Neuron (in vitro differentiated cells): ENCODE measurements at regions not wholly inside any gene's neighbourhood (a gene's known extent, or its start where the extent isn't known, plus 50 kb on each side); places are given as distances from the start of the nearest gene placed in this dataset.
"Not testable (repeated sequence)": the region's sequence is repeated elsewhere in the genome, so short reads cannot be mapped to it uniquely, and the experiment has no call there.

Source experiments
- H2AFZ ChIP-seq: one replicate; pipeline ENCODE4 v1.6.1; 2013; ENCODE audit warnings: low read depth, mild to moderate bottlenecking, inconsistent platforms, low read length, moderate library complexity
- H3K27me3 ChIP-seq: one replicate; pipeline ENCODE4 v1.6.1; 2013; ENCODE audit warnings: low read length; ENCODE audit not compliant: insufficient read depth
- H3K36me3 ChIP-seq: one replicate; pipeline ENCODE4 v1.6.1; 2013; ENCODE audit warnings: low read length; ENCODE audit not compliant: insufficient read depth
- H3K4me1 ChIP-seq: one replicate; pipeline ENCODE4 v1.6.1; 2013; ENCODE audit warnings: low read length; ENCODE audit not compliant: insufficient read depth
- H3K4me3 ChIP-seq: 2 replicates; pipeline ENCODE4 v1.5.1; 2013; ENCODE audit warnings: mild to moderate bottlenecking, low read length, moderate library complexity
- H3K9me3 ChIP-seq: one replicate; pipeline ENCODE4 v1.6.1; 2013; ENCODE audit warnings: low read length

DNA sequence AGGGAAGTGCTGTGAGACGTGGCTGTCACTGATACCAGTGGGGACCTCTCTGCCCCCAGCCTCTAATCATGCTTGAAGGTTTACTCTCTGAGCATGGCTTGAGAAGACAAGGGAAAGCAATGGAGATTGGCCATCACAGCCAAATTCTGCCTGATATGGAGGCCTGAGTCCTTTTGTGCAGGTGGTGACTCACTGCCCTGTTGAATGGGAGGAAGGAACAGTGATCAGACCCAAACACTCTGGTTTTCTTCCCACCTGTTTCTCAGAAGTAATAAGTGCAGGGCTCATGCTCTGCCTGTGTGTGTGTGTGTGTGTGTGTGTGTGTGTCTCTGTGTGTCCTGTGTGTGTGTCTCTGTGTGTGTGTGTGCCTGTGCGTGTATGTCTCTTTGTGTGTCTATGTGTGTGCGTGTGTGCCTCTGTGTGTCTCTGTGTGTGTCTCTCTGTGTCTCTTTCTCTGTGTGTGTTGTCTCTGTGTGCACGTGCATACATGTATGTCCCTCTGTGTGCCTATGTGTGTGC lies 240.6 kb upstream of the PLGLB1 start:
- H3K4me3 ChIP-seq, H3K36me3 ChIP-seq, H3K4me1 ChIP-seq, H3K9me3 ChIP-seq, H3K27me3 ChIP-seq, H2AFZ ChIP-seq: not testable (repeated sequence)

DNA sequence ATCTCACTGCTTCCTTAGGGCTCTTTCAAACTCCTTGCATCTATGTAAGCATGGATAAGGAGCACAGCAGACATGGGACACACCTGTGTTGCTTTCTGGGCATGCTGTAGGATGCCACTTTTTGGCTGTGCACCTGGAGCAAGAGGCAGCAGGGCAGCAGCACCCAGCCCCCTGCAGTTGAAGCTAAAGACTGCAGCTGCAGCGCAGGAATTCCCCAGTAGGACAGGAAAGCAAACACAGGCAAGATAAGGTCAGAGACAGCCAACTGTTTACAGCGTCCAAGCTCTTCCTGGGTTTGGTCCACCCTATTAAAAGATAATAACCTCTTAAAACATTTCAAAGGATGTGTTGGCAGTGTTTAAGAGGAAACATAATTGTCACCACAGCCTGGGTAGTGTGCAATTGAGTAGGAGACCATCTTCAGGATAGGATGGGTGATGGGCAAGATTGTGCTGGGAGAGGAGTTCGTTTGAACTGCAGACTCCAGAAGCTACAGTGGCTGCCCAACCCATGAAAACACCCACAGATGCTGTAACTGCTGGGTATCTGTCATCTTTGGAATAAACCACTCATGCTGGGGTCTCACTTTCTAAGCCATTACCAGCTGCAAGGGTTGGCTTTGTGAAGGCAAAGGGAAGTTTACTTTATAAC lies 242.3 kb upstream of the PLGLB1 start:
- H2AFZ ChIP-seq, result not testable (repeated sequence)

DNA sequence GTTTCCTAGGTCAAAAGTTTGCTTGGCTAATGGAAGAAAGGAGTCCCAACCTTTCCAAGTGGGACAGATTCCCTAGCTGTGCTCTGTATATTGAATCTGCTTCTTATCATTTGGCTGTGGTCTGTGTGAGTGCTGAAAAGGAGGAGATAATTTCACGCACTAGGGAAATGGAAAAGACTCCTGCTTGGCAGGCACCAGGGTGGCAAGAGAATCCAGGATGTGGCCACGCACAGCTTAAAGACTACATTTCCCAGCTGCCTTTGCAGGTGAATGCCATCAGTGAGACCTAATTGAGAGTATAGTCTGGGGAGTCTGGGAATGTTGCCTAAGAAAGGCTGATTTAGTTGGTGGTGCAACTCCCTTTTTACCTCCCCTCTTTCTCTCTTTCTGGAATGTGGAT lies 253.5 kb upstream of the PLGLB1 start:
- H3K9me3 ChIP-seq, H3K4me1 ChIP-seq, H3K27me3 ChIP-seq, H3K4me3 ChIP-seq, H2AFZ ChIP-seq, H3K36me3 ChIP-seq: not testable (repeated sequence)

More for the DNA sequence above, 242.3 kb upstream of the PLGLB1 start:
- not testable (repeated sequence) for H3K4me3 ChIP-seq, H3K36me3 ChIP-seq, H3K4me1 ChIP-seq, H3K27me3 ChIP-seq, H3K9me3 ChIP-seq

DNA sequence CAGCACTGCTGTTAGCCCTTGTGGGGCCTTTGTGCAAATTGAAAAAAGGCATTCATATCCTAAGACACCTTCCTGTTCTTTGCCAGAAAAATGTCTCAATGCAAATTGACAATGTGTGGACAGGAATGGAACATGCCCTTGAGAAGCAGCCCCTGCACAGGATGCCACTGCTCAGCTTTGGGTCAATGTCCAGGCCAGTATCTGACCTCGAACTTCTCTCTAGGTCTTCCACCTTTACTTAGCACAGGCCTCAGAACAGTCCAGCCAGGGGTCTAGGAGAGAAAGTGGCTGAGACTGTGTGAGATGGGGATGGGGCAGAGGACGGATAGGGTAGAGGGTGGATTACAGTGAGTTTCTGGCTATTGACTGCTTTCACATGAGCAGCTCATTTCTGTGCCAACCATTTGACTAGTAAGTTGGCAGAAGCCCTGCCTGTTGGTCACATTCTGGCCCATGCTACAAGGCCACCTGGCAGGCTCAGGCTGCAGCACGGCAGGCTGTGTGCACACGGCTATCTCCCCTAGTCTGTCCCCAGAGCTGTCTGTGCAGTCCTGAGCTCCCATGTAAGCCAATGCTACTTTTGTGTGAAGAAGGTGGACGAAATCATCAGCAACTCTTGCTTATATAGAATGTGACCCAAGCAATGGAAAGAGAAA lies 254.5 kb upstream of the PLGLB1 start:
- not testable (repeated sequence) for H3K4me3 ChIP-seq, H3K4me1 ChIP-seq, H2AFZ ChIP-seq, H3K27me3 ChIP-seq, H3K9me3 ChIP-seq, H3K36me3 ChIP-seq

DNA sequence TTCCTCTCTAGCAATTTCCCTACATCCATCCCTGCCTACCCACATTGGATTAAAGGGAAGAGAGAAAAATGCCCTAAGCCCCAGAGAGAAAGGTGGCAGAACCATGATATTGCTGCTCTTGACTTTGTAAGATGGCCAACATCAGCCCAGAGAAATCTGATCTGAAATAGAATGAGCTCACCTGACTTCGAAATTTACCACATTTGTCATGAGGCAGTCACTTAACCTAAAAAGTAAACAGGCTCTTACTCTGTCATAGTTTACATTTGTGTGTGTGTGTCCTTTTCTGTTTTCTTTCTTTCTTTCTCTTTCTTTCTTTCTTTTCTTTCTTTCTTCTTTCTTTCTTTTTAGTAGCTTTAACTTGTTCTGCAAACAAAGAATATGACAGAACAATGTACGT lies 255.0 kb upstream of the PLGLB1 start:
- H3K4me3 ChIP-seq, H3K36me3 ChIP-seq, H3K9me3 ChIP-seq, H3K4me1 ChIP-seq, H3K27me3 ChIP-seq, H2AFZ ChIP-seq: not testable (repeated sequence)

DNA sequence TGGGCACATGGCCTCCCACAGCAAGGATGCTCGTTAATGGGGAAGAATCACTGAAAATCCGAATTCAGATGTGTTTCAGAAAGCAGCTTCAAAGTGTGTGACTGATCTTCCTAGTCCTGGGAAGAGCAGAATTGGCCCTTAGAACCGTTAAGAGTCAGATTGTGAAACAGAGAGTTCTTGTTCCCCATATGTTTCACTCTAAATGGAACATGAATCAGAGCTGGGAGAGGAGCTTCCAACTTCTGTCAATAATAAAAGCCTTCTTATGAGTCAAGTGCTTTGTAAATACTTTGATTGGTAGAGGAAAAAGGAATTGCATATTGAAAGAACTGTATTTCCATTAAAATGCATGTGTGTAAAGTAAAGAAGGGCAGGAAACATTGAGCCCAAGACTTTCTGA lies 256.1 kb upstream of the PLGLB1 start:
- not testable (repeated sequence) for H3K36me3 ChIP-seq, H3K9me3 ChIP-seq, H3K4me1 ChIP-seq, H2AFZ ChIP-seq, H3K4me3 ChIP-seq, H3K27me3 ChIP-seq

DNA sequence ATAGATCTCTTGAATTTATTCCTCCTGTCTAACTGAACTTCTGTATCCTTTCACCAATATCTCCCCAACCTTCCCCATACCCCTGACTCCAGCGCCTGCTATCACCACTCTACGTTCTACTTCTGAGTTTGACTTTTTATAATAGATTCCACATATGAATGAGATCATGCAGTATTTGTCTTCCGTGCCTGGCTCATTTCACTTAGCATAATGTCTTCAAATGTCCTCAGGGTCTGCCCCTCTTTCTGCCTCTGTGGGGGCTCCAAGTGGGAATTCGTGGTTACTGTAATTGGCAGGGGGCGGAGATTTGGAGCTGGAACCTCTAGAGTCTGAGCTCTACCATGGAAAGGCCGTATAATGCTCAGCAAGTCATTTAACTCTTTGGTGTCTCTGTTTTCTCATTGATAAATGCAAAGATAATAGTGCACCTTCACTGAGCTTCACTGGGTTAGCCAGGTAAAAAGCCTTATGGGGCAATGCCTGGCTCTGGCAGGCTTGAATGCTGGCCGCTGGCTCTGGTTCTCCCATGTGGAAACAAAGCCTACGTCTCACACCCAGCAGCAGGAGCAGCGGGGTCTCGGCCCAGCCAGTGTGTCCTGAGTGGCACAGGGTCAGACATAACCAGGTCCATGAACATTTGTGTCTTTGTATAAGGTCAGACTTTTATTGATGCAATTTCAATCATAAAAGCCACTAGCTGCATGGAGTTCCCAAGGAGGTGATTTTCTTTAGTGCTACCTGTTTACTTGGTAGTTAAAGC lies 259.1 kb upstream of the PLGLB1 start:
- not testable (repeated sequence) for H3K27me3 ChIP-seq, H3K4me3 ChIP-seq, H2AFZ ChIP-seq, H3K36me3 ChIP-seq, H3K4me1 ChIP-seq, H3K9me3 ChIP-seq

DNA sequence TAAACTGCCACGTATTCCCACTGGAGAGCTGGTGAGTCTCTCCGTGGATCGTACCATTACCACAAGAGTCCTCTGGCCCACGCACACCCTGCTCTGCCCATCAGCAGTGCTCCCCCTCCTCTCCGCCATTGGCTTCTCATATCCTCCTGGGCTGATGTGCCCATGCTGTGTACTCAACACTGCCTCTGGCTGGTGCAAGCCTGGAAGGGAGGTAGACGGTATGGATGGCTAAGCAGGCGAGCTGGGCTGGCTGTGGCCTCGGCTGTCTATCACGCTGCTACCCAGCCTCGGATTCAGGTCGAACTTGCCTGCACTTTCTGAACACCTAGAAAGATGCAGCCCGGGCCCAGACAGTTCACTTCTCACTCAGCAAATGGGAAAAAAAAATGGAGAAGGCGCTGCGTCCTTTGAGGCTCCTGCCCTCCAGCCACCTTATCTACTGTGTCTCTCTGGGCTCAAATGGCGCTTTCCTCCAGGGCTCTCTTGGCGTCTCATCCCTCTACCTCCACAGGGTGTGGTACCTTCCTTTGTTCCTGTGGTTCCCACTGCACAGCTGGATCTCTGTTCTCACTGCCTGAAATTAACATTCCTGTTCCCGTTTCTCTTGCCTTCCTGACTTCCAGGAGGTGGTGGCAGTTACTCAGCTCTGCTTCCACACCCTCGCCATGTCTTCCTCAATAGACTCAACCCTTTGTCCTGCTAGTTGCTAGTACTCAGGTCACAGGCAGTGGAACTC lies 262.3 kb upstream of the PLGLB1 start:
- H3K4me3 ChIP-seq, H2AFZ ChIP-seq, H3K9me3 ChIP-seq, H3K4me1 ChIP-seq, H3K36me3 ChIP-seq, H3K27me3 ChIP-seq: not testable (repeated sequence)

DNA sequence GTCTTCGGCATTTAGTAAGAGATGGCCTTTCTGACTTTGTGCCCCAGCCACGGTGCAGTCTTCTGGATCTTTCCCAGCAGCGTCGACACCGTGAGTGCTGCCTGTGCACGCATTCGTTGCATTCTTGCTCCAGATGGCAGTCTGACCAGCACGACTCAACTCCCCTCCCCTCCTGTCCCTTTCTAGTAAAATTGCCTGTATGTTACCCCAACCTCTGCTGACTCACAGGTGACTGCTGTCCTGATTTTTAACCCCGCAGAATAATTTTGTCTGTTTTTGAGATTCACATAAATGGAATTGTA lies 262.8 kb upstream of the PLGLB1 start:
- H3K4me1 ChIP-seq, H2AFZ ChIP-seq, H3K4me3 ChIP-seq, H3K27me3 ChIP-seq, H3K9me3 ChIP-seq, H3K36me3 ChIP-seq: not testable (repeated sequence)

DNA sequence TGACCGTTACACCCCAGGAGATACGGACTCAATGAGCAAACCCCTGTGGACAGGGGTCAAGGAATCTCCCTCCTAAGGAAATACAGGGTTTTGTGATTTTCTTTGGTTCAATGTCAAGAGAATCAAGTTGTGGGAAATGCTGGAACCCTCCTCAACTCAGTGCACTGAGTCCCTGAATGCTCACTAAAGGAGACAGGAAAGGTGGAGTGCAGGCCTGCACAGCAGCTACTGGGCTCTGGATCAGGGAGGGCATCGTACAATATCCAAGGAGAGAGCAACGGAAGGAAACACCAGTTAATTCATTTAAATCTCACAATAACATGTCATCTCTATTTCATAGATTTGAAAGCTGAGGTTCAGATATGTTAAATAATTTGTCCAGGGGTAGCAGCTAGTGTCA lies 263.5 kb upstream of the PLGLB1 start:
- H3K4me1 ChIP-seq, H3K27me3 ChIP-seq, H3K9me3 ChIP-seq, H2AFZ ChIP-seq, H3K36me3 ChIP-seq, H3K4me3 ChIP-seq: not testable (repeated sequence)

DNA sequence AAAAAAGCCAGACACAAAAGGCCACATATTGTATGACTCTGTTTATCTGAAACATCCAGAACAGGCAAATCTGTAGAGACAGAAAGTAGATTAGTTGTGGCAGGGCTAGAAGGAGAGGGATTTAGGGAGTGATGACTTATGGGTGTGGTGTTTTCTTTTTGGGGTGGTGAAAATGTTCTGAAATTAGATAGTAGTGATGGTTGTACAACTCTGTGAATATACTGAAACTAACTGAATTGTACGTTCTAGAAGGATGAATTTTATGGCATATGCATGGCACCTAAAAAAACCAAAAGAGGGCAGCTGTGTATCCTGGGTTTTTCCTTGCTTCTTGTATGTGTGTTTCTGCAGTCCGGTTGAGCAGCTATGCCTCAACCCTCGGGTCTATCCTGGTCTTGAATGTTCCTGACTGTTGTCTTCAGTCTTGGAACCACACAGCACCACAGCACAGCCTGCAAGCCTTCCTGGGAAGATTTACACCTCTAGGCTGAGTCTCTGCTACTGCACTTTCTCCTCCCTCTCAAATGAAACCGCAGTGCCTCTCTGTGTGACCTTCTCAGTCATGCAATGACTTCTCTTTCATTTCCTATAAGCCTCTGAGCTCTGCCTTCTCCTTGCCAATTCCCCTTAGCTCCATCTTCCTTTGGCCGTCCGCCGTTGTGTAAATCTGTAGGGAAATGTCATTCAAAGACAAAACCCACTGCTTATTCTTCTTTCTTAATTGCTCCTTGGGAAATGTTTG lies 269.1 kb upstream of the PLGLB1 start:
- H3K27me3 ChIP-seq, H3K4me1 ChIP-seq, H2AFZ ChIP-seq, H3K9me3 ChIP-seq, H3K4me3 ChIP-seq, H3K36me3 ChIP-seq: not testable (repeated sequence)

DNA sequence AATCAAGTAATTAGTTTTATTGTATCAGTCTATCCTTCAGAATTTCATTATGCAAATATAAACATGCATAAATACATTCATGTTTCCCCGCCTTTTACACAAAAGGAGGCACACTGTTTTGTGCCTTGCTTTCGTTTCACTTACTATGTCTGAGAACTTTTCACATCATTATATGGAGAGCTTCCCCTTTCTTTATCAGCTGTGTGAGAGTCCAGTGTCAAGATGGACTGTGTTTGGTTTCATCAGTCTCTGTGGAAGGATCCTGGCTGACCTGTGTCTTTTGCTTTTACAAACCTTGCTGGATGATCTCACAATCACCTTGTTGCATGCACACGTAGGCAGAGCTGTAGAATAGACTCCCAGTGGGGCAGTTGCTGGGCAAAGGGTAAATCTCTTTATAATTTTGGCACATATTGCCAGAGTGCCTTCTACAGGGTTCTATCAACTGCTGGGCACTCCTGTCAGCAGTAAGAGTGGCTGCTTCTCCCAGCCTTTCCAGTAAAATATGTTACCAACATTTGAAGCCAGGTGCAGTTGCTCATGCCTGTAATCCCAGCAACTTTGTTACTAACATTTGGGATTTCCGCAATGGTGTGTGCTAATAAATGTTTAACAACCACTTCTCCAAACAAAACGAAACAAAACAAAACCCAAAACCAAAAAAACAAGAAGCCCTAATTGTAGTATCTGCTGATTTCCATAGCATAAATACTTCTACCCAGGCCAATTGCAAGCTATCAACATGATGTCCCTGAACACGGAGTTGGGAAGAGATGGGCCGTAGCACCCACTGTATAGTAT lies 270.0 kb upstream of the PLGLB1 start:
- not testable (repeated sequence) for H3K4me1 ChIP-seq, H2AFZ ChIP-seq, H3K36me3 ChIP-seq

More for the DNA sequence above, 270.0 kb upstream of the PLGLB1 start:
- not testable (repeated sequence) for H3K27me3 ChIP-seq, H3K4me3 ChIP-seq, H3K9me3 ChIP-seq
